HG02642 (cell line): ENCODE measurements at regions not wholly inside any gene's neighbourhood (a gene's known extent, or its start where the extent isn't known, plus 50 kb on each side); places are given as distances from the start of the nearest gene placed in this dataset.
A peak's percentile ranks its signal among the peaks of the same experiment; 100 is the strongest.

Experiments
- ATAC-seq: cut with Tn5 transposase; IDR thresholded peaks from one replicate; pipeline ENCODE4 v1.9.1; 2021; ENCODE audit warnings: mild to moderate bottlenecking; ENCODE audit not compliant: unreplicated experiment, poor library complexity

DNA sequence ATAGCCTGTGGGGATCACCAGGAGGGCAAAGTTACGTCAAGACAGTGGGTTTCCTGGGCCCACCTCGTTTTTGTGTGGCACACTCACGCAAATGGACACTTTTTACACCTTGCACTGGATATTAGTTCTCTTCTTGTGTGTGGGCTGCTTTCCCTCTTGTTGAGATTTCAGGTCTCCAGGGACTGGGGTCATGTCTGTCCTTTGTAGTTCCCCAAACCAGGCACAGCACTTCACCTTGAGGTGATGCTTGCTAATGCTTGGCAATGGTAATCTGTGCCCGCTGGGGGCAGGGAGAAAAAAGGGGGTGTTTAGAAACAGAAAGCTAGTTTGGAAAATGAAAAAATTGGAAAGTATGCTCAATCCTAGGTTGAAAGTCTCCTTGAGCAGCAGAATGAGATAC, 195.3 kb downstream of the PTEN start:
- ATAC-seq: no peak

DNA sequence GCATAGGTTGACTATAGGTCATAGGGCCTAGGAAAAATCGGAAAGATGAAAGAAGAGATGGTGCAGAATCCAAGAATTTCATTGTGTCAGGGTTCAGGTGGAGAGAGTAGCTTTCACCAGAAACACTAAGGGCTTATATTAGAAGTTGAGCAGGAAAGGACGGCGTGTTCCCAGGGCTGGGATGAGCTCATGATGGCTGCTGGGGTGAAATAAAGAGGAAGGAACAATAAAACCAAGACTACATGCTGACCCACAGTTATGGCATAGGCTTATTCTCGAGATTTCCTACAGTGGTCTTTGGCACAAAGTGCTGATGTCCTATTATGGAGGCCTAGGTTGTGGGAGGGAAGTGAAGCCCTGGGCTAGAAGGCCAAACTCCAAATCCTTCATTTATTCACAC, 195.8 kb downstream of the PTEN start:
- no peak for ATAC-seq

DNA sequence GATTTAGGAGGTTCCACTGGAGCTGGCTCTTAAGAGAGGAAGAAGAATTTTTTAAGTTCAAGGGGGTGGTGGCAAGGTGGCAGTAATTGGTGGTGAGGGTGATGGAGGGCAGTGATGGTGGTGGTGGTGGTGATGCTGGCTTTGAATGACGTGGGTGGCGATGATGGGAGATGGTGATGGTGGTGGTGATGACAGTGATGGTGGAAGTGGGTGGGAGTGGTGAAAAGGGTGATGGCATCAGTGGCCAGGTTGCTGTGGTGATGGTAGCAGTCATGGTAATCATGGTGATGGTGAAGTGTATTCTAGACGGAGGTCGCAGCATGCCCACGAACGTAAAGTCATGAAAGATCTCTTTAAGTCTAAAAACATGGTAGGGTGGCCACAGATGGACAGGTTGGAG, 197.3 kb downstream of the PTEN start:
- no peak for ATAC-seq

DNA sequence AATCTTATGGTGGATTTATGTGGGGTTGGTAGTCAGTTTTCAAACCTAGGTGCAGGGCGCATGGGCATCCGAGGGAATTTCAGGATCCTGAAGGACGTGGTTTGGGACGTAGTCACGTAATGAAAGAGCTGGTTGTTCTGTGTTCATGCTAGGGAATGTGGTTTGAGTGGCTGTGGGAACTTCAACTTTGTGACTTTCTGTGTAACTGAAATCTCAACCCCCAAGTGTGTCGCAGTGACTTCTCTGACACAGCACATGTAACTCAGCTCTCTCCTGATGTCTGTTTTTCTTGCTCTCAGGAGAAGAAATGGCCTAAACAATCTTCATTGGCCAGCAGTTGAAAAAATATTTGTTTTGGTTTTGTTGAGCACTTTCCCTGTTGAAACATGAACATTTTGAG, 199.0 kb downstream of the PTEN start:
- no peak for ATAC-seq

DNA sequence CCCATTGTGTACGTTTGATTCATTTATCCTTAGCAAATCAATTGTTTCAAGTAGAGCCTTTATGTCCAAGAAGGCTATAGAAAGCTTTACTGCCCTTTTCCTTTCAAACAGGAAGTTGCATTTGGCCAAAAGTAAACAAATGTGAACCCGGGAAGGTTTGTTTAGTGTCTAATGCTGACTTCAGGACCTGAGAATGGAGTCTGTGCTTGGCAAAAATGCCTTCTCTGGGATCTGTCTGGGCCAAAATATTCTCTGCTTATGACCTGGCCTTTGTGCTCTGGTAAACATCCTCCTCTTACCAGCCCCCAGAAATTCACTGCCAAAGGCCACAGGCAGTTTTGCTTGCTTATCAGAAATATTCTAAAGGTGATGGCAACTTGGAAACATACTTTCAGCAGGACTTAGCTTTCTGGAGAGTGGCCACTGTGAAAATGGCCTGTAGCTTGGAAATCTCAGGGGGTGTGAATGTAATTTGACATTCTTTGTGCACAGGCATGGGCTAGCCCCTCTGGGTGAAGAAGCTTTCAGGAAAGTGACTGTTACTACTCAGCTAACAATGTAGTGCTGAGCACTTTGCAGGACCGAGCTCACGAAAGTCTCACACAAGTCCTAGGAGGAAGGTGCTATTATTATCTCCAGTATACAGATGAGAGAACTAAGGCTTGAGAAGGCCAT, 199.5 kb downstream of the PTEN start:
- no peak for ATAC-seq

DNA sequence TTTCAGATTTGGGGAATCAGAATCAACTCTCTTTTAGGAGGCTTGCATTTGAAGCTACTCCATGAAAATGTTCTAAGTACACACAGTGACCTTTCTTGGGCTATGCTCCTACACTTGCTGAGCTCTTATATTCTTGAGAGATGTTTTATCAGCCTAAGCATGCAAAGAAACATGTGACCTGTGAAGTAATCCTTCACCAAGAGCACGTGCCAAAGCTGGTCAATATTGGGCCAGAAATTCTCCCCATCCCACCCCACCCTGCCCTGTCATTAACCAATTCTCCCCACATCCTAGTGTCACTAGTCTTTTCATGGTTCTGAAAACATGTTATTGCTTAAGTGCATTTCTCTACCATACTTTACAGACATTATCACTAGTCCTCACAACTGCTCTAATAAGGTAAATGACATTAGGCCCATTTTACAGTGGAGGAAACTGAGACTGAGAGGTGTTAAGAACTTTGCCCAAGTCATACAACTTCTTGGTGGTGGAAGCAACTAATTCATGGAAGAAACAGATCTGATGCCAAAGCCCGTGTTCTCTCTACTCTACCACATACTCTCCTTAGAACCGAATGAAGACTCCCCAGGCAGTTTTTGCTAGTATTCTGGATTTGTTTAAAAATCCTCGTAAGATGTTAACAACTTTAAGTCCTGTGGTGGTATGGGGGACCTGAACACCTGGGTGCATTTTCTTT, 200.6 kb downstream of the PTEN start:
- no peak for ATAC-seq

DNA sequence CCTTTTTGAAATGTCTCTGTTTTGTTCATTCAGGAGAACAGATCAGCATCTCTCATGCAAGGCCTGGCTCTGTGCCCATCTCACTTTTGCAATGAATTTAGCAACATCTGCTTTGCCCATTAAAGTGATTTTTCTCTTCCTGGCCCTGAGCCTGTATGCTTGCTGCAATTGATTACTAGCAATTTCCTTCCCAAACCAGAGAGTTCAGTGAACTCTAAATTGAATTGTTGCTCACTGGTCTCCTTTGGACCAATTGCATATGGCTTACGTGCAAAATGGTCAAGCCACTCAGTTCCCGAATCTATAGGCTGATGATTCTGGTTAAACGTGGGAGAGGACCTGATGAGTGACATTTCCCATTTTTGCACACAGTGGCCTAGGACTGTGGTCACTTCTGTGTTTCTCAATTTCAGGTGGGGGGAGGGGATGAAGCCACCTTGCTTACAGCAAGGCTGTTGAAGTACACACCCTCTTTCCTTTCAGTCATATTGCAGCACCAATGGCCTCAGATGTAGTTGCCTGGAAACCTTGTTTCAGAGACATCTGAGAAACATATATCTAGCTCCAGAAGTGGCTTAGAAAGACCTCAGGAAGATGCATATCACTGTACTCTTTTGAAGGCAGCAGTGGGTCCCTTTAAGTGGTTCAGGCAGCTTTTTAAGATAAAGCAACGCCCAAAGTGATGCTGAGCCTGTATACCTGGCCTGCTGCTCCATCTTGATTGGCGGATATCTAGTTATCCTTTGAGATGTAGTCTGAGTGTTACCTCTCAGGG, 201.4 kb downstream of the PTEN start:
- ATAC-seq: peak; percentile 55

DNA sequence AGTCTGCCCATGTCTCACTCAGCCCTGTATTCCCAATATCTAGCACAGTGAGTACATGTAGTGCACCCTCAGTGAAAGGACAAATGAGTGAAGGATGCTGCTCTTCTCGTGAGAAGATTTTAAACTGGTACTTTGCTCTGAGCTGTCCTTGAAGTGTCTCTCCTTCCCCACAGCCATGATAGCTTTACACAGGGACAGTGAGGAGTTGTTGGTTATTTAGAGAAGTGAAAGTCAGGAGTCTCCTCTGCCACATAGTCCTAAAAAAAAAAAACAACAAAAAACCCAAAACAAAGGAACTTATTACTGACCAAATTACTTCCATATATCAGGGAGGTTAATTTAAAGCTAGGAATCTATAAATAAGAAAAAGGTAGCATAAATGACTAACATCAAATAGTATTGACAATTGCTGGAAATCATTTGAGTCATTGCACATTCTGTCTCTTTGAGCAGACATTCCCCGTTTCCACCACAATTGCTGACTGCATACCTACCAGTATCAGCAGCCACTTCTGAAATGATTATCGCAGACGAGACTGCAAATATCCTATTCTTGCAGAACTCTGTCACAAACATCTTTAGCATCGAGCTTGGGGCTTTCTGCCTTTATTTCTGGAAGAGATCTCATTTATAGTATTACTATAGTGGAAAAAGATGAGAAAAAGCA, 202.1 kb downstream of the PTEN start:
- ATAC-seq: peak; percentile 29

DNA sequence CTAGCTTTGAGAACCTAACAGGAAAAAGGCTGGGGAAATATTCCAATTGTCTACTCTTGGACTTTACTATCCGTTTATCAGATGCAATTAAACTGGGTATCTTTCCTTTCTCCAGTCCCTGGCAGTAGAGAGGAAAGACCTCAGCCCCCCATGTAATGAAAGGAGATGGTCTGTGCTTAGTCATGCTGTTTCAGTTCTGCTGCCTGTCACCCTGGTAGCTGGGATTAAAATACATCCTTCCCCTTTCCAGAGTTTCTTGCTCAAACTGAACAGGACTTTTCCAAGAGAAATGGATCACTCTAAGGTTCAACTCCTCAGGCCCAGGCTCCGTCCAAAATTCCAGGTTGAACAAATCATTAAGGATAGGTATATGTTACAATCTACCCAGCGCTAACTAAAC, 202.9 kb downstream of the PTEN start:
- ATAC-seq: no peak

DNA sequence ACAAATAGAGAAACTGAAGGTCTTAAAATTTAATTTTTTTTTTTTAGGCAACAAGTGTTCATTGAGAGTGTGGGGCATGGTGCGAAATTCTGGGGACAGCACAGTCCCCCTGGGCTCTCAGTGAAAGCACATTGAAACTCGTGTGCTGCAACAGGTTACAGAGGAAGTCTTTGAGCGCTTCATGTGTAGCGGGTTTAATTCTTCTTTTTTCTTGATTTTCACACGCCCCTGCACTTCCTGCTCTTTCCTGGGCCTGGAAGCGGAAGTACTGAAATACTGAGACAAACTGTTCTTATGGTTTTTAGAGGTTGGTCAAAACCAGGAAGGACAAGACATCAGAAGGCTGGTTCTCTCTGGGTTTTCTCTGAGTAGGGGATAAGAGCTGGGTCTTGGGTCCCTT, 203.5 kb downstream of the PTEN start:
- no peak for ATAC-seq

DNA sequence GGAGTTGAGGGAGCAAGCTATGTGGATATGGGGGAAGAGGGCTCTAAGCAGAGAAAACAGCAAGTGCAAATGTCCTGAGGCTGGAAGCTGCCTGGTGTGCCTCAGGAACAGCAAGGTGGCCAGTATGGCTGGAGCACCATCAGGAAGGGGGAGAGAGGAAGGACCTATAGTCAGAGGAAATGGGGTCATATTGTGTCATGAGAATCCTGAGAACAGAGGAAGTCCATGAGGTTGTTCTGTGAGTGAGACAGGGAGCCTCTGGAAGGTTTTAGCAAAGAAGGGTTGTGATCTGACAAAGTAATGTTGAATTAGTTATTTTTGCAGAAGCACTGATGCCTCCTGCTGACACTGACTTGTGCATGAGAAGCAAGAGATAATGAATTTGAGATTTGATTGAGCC, 204.3 kb downstream of the PTEN start:
- ATAC-seq: no peak

DNA sequence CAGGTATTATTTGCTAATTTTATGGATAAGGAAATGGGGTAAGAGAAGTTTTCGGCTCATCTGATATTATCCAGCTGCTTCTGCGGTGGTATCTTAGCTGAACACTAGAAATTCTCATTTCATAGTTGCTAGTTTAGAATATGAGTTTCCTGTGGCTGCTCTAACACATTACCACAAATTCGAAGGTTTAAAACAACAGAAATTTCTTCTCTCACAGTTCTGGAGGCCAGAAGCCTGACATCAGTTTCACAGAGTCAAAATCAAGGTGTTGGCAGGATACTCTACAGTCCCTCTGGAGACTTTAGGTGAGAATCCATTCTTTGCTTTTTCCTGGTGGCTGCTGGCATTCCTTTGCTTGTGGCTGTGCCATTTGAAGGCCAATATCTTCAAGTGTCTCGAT, 205.9 kb downstream of the PTEN start:
- ATAC-seq: no peak

DNA sequence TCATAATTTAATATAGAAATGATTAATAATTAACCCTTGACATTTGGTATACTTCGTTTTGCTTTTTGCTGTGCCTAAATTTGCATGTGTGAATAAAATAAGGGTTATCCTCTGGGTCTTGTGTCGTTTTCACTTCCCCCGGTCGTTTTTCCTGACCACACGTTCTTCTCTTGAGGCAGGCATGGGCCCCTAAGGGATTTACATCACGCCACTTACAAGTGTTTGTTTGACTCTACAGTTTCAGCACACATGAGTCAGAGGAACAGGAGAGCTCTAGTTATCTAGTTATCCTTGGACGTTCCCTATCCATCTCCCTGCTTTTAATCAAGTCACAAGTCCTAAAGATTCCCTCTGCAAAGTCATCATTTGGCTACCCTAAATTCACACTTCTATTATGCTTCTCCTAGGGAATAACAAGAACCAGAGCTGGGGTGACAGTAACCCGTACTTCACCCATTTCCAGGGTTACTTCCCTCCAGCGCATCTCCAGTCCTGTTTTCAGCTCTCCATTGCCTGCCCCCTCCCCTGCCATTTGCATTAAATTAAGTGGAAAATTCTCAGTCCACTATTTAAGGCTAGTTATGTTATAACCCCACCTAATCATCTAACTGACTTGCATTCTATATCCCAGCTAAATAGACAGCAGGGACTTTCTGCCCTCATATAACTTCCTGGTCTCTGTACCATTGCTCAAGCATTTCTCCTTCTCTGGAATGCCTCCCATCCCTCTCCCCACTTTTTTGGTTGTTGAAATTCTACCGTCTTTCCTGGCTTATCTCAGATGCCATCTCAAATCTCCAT, 206.9 kb downstream of the PTEN start:
- ATAC-seq: peak; percentile 61

DNA sequence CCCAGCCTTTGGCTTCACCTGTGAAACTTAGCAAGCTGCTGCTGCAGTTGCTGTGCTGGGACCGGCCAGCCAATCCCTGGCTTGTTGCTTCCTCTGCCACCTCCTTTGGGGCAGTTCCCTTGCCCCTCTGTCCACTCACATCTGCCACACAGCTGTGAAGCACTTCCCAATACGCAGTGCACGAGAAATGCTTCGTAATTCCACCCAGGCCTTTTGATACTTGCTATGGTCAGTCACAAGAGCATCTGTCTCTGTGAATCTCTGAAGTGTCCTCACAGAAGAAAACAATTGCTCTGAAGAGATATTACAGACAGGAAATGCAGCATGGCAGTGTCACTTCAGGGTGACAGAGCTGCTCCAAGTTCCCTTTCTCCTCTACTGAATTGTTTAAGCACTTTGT, 208.5 kb downstream of the PTEN start:
- ATAC-seq: no peak

DNA sequence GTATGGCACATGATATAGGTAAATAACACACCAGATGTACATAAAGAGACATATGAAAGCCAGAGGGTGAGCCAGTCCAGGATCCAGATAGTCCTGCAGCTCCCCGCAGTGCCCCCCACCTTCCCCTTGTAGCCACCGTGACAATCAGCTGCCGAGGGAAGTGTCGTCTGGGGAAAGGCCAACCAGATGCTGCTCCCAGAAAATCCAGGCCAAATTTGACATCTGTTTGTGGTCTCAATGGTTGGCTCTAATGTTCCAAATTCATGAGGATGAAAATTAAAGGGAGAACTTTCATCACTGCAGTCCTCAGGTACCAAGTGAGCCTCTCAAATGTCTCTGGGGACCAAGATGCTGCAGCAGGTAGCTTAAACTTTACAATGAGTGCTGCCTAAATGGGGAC, 210.3 kb downstream of the PTEN start:
- no peak for ATAC-seq

DNA sequence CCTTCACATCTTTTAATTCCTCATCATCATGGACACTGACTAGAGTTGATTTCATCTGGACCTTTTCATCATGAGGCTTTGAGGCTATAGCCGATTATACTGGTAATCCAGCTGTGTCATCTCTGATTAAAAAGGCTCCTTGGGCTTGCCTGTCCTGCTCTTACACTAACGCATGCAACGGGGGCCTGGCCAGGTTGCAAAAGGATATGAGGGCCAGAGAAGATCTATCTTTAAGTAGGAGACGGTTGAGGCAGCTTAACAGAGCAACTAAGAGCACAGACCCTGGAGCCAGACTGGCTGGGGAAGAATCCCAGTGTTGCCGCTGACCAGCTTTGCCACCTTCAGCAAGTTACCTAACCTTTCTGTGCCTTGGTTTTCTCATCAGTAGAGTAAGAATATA, 211.5 kb downstream of the PTEN start:
- no peak for ATAC-seq

DNA sequence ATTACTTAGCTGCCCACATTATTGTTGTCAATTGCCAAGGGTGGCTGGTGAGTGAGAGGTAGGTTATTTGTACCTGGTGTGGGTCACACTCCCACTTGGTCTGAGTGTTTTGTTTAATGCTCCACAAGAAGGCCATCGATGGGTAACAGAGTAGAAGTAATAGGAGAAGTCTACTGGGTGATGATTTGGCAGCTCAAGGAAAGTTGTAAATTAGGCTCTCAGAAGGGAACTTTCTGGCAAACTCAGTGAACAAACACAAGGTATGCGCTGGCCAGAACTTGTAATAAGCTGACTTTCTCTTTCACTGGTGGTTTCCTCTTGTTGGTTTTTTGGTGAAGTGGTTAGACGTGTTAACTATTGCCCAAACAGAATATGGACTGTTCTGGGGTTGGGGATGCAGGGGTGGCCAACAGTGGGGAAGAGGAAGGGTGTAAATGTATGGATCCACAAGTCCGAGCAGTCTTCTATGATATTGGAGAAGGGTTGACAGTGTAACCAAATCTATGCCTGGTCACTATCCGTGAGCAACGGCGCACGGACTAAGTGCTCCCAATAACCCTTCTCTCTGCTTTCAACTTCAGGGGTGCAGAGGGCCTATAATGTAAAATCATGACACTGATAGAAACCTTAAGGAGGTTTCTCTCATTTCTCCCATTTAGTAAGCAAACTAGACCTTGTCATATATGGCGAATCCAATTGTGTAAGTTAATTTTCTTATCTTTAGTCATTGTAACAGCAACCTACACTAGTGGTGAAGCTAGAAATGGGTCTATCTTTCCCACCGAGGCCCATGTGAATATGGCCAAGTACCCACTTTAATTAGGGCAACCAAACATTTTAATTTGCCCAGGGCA, 212.8 kb downstream of the PTEN start:
- ATAC-seq: peak; percentile 49

DNA sequence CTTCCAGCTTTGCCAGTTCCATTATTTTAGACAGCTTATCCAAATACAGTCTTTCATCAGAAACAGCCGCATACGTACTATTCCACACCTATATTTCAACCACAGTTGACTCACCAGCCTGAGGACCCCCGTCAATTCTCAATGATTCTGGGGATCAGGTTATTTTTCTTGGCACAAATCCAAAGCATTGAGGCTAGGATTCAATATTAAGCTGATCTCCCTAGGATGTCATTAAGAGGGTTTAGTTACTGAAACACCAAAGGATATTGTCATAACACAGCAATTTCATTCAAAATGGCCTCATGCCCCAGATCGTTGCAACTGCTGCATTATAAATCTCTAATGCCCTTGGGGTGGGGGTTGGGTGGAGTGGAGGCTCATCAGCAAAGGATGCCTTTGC, 214.6 kb downstream of the PTEN start:
- no peak for ATAC-seq

DNA sequence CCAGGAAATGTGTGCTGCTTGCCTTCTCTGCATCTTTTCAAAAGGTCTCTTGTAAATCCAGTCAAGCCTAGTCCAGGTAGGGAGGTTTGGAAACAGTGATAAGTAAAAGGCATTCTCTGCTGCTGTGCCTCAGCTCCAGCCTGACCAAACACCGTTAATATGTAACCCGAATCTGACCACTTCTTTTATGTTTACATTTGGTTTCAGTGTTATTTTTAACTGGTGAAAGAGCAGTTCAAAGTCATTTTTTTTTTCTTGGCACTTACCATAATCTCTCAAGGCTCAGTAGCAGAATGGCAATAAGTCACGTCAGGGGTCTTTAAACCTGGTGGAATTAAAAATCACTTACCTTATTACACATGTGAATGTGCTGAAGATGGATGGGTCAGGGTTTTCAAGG, 216.8 kb downstream of the PTEN start:
- ATAC-seq: peak; percentile 59
